ENCODE measurements at regions not wholly inside any gene's neighbourhood (a gene's known extent, or its start where the extent isn't known, plus 50 kb on each side); places are given as distances from the start of the nearest gene placed in this dataset.

- no peak for TF ChIP-seq ATF2 (CRISPR knock-in tag; IDR thresholded peaks at IDR 0.05; ENCODE audit: borderline replicate concordance, low read depth)
- no peak for TF ChIP-seq ZNF671 (CRISPR knock-in tag; IDR thresholded peaks at IDR 0.05)
- TF ChIP-seq NFE2L1 (CRISPR knock-in tag; IDR thresholded peaks at IDR 0.05): no peak
- TF ChIP-seq ZNF532 (CRISPR knock-in tag; IDR thresholded peaks at IDR 0.05; ENCODE audit: borderline replicate concordance): no peak
- TF ChIP-seq RELA (CRISPR knock-in tag; IDR thresholded peaks at IDR 0.05; ENCODE audit: borderline replicate concordance): no peak
Observed at GRCh38 chr13:73777134-73777533, 357.1 kb downstream of the KLF12 start (continued).

GRCh38 chr13:73776151-73776785 is 357.9 kb downstream of the KLF12 start:
- H3K36me3 Mint-ChIP-seq: no peaks in the 10 kb centered on the region
- ChIA-PET POLR2A (no interaction called here), CTCF (interaction anchor here (1.2 kb wide), 1 partner anchor 9 kb away, joined by 3 read pairs; no protein-coding TSS in a partner anchor)
- H3K4me3 Mint-ChIP-seq: no peak overlapping the region
- no peak for DNase-seq (ENCODE audit: low spot score)
- no peaks in the 10 kb centered on the region for H3K27me3 Mint-ChIP-seq (ENCODE audit: low read depth)
- no peak overlapping the region for H3K27ac Mint-ChIP-seq
- H3K4me1 Mint-ChIP-seq: no peaks in the 10 kb centered on the region
- 0 out of 2 replicates have a peak, but pooled peaks cover 3% of the 10 kb centered on the region for H3K9me3 Mint-ChIP-seq
- no peak for ATAC-seq
- no peak for TF ChIP-seq ARID4B (CRISPR knock-in tag; IDR thresholded peaks at IDR 0.05; ENCODE audit: borderline replicate concordance)
- TF ChIP-seq CDX4 (CRISPR knock-in tag; IDR thresholded peaks at IDR 0.05; ENCODE audit: borderline replicate concordance): no peak
- TF ChIP-seq ZNF317 (CRISPR knock-in tag; IDR thresholded peaks at IDR 0.05; ENCODE audit: borderline replicate concordance, low read depth): no peak
- no peak for TF ChIP-seq KAT7 (CRISPR knock-in tag; IDR thresholded peaks at IDR 0.05; ENCODE audit: borderline replicate concordance)
- TF ChIP-seq MYBL2 (CRISPR knock-in tag; IDR thresholded peaks at IDR 0.05): no peak

- H3K9me3 Mint-ChIP-seq: 0 out of 2 replicates have a peak, but pooled peaks cover 6% of the 10 kb centered on the region
- no peaks in the 10 kb centered on the region for H3K36me3 Mint-ChIP-seq
- DNase-seq (ENCODE audit: low spot score) (no peak), ATAC-seq (no peak)
- ChIA-PET POLR2A (no interaction called here), CTCF (no interaction called here)
- H3K4me3 Mint-ChIP-seq: no peak overlapping the region
- no peak for TF ChIP-seq CTCF (IDR thresholded peaks at IDR 0.05)
- TF ChIP-seq ZNF416 (CRISPR knock-in tag; IDR thresholded peaks at IDR 0.05): no peak
- TF ChIP-seq MXD4 (CRISPR knock-in tag; IDR thresholded peaks at IDR 0.05; ENCODE audit: borderline replicate concordance): no peak
- no peak for TF ChIP-seq ZNF396 (CRISPR knock-in tag; IDR thresholded peaks at IDR 0.05; ENCODE audit: borderline replicate concordance)
- H3K27me3 Mint-ChIP-seq (ENCODE audit: low read depth): no peaks in the 10 kb centered on the region
- H3K4me1 Mint-ChIP-seq: peaks cover 8% of the 10 kb centered on the region
- H3K27ac Mint-ChIP-seq: no peak overlapping the region
Observed at GRCh38 chr13:73773168-73773549, 361.0 kb downstream of the KLF12 start.

Measured in WTC11 (cell line).